ENCODE measurements at regions not wholly inside any gene's neighbourhood (a gene's known extent, or its start where the extent isn't known, plus 50 kb on each side); places are given as distances from the start of the nearest gene placed in this dataset.

GRCh38 chr21:10272216-10272615 is 249.2 kb upstream of the TPTE start:
- Histone ChIP-seq H2AFZ (ENCODE audit: low read depth, low read length) (no peak overlapping the region), H3K36me3 (ENCODE audit: control insufficient read depth, insufficient read depth, low read length) (no peaks in the 10 kb centered on the region), H3K9me1 (ENCODE audit: control insufficient read depth, insufficient read depth, low read length) (no peaks in the 10 kb centered on the region), H3K4me1 (replicated peaks in 1 of 2; ENCODE audit: control insufficient read depth in 2 of 2, insufficient read depth in 2 of 2, low read length in 2 of 2) (no peaks in the 10 kb centered on the region), H3K4me3 (no peak overlapping the region), H3K27ac (ENCODE audit: extremely low read depth, low read depth, low read length) (no peak overlapping the region), H3K9me3 (replicated peaks; ENCODE audit: control insufficient read depth, insufficient read depth, low read depth, low read length) (peaks cover 2% of the 10 kb centered on the region; the same call in 1 of the 2 replicates), H4K20me1 (replicated peaks; ENCODE audit: control insufficient read depth, insufficient read depth, low read length) (no peaks in the 10 kb centered on the region), H3K9ac (ENCODE audit: insufficient read depth in 1 of 2, low read depth in 2 of 2, low read length in 2 of 2) (no peak overlapping the region), H3K79me2 (ENCODE audit: control insufficient read depth, insufficient read depth, low read length) (no peaks in the 10 kb centered on the region), H3K27me3 (ENCODE audit: control insufficient read depth in 2 of 2, insufficient read depth in 2 of 2, low read length in 2 of 2) (no peaks in the 10 kb centered on the region), H3K4me2 (ENCODE audit: insufficient read depth, low read length) (no peak overlapping the region)
- ChIA-PET CTCF (ENCODE audit: low intra/inter-chr PET ratio) (no interaction called here), POLR2A (no interaction called here)
- TF ChIP-seq ZNF12 (CRISPR knock-in tag; IDR thresholded peaks at IDR 0.05), result no peak
- TF ChIP-seq TRIM25 (IDR thresholded peaks at IDR 0.05; ENCODE audit: borderline replicate concordance), result no peak
- TF ChIP-seq ZNF695 (CRISPR knock-in tag; IDR thresholded peaks at IDR 0.05), result no peak
- TF ChIP-seq SMARCA4 (IDR thresholded peaks at IDR 0.05), result no peak
- TF ChIP-seq KLF10 (CRISPR knock-in tag; IDR thresholded peaks at IDR 0.05), result no peak
- TF ChIP-seq, protein P1, sequence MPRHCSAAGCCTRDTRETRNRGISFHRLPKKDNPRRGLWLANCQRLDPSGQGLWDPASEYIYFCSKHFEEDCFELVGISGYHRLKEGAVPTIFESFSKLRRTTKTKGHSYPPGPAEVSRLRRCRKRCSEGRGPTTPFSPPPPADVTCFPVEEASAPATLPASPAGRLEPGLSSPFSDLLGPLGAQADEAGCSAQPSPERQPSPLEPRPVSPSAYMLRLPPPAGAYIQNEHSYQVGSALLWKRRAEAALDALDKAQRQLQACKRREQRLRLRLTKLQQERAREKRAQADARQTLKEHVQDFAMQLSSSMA (CRISPR knock-in tag; IDR thresholded peaks at IDR 0.05), result no peak
- no peak for TF ChIP-seq FIP1L1 (IDR thresholded peaks at IDR 0.05; ENCODE audit: low read depth, low read length, poor library complexity, severe bottlenecking)
- DNase-seq (ENCODE audit: extremely low read depth in 1 of 4, low spot score in 3 of 4) (no peak), ATAC-seq (no peak), FAIRE-seq (no peak)
- no TSS peak for BruUV-seq (replicated peaks)
- intact Hi-C loops (cut with micrococcal nuclease), result no loop called here
- 5% methylated on average over 5 of the region's 5 CpGs for WGBS (ENCODE audit: insufficient coverage, low coverage, missing lambda C conversion rate)
- in situ Hi-C loops (cut with MboI), result loop anchor here (5.0 kb wide), 1 partner anchor 55 kb away; no protein-coding TSS in a partner anchor

Measured in K562 (cell line).